H9 (cell line): ENCODE measurements at regions not wholly inside any gene's neighbourhood (a gene's known extent, or its start where the extent isn't known, plus 50 kb on each side); places are given as distances from the start of the nearest gene placed in this dataset.

Source experiments
- DNase-seq: peaks from one replicate; pipeline ENCODE4 v3.0.0-alpha.2; 2017
- H2AFZ ChIP-seq: one replicate; pipeline ENCODE4 v1.6.1; 2013; ENCODE audit warnings: mild to moderate bottlenecking, low read length, control low read depth, moderate library complexity
- H2AK5ac ChIP-seq: 2 replicates; pipeline ENCODE4 v1.6.1; 2013; ENCODE audit warnings: low read length, control low read depth, mixed read lengths; ENCODE audit not compliant: insufficient read length
- H2BK120ac ChIP-seq: one replicate; pipeline ENCODE4 v1.6.1; 2013; ENCODE audit warnings: low read depth, mild to moderate bottlenecking, low read length, control low read depth, inconsistent platforms; ENCODE audit not compliant: poor library complexity, severe bottlenecking
- H2BK12ac ChIP-seq: 2 replicates; pipeline ENCODE4 v1.6.1; 2013; ENCODE audit warnings: low read length, control low read depth, mixed read lengths, low read depth; ENCODE audit not compliant: insufficient read length
- H2BK15ac ChIP-seq: 2 replicates; pipeline ENCODE4 v1.6.1; 2013; ENCODE audit warnings: low read depth, low read length, control low read depth
- H2BK20ac ChIP-seq: one replicate; pipeline ENCODE4 v1.6.1; 2013; ENCODE audit warnings: low read depth, mild to moderate bottlenecking, low read length, control low read depth, inconsistent platforms; ENCODE audit not compliant: poor library complexity, severe bottlenecking
- H2BK5ac ChIP-seq: 2 replicates; pipeline ENCODE4 v1.6.1; 2013; ENCODE audit warnings: low read length, control low read depth, mixed read lengths; ENCODE audit not compliant: insufficient read length
- H3K14ac ChIP-seq: 2 replicates; pipeline ENCODE4 v1.6.1; 2013; ENCODE audit warnings: low read length, control low read depth; ENCODE audit not compliant: insufficient read depth
- H3K18ac ChIP-seq: 2 replicates; pipeline ENCODE4 v1.6.1; 2013; ENCODE audit warnings: low read depth, mild to moderate bottlenecking, mixed read lengths, low read length, control low read depth; ENCODE audit not compliant: insufficient read length
- H3K23ac ChIP-seq: 2 replicates; pipeline ENCODE4 v1.6.1; 2013; ENCODE audit warnings: low read length, control low read depth, mixed read lengths, low read depth; ENCODE audit not compliant: insufficient read length
- H3K23me2 ChIP-seq: 2 replicates; pipeline ENCODE4 v1.6.1; 2013; ENCODE audit warnings: low read depth, mild to moderate bottlenecking, mixed read lengths, low read length, control low read depth; ENCODE audit not compliant: insufficient read length, poor library complexity, severe bottlenecking
- H3K27ac ChIP-seq: 2 replicates; pipeline ENCODE4 v1.5.1; 2013; ENCODE audit warnings: low read length, control low read depth, mixed read lengths, low read depth; ENCODE audit not compliant: insufficient read length
- H3K27me3 ChIP-seq: 2 replicates; pipeline ENCODE4 v1.6.1; 2013; ENCODE audit warnings: low read length, control low read depth, inconsistent platforms; ENCODE audit not compliant: insufficient read depth
- H3K4ac ChIP-seq: 2 replicates; pipeline ENCODE4 v1.6.1; 2013; ENCODE audit warnings: low read depth, mild to moderate bottlenecking, control low read depth, inconsistent platforms, low read length, moderate library complexity
- H3K4me1 ChIP-seq: 2 replicates; pipeline ENCODE4 v1.6.1; 2013; ENCODE audit warnings: low read length, control low read depth, inconsistent platforms; ENCODE audit not compliant: insufficient read depth
- H3K4me2 ChIP-seq: 2 replicates; pipeline ENCODE4 v1.6.1; 2013; ENCODE audit warnings: low read length, control low read depth, mixed read lengths; ENCODE audit not compliant: insufficient read length, insufficient read depth
- H3K56ac ChIP-seq: 2 replicates; pipeline ENCODE4 v1.6.1; 2013; ENCODE audit warnings: low read depth, mild to moderate bottlenecking, mixed read lengths, low read length, control low read depth; ENCODE audit not compliant: insufficient read length
- H3K79me1 ChIP-seq: 2 replicates; pipeline ENCODE4 v1.6.1; 2013; ENCODE audit warnings: low read depth, mild to moderate bottlenecking, moderate library complexity, low read length, control low read depth, inconsistent platforms; ENCODE audit not compliant: insufficient read depth, poor library complexity, severe bottlenecking
- H3K79me2 ChIP-seq: 2 replicates; pipeline ENCODE4 v1.6.1; 2013; ENCODE audit warnings: low read length, control low read depth, inconsistent platforms; ENCODE audit not compliant: insufficient read depth
- H3K9ac ChIP-seq: 2 replicates; pipeline ENCODE4 v1.6.1; 2013; ENCODE audit warnings: low read length, control low read depth, mixed read lengths; ENCODE audit not compliant: insufficient read length; ENCODE audit errors: extremely low read depth
- H3K9me3 ChIP-seq: one replicate; pipeline ENCODE4 v1.6.1; 2013; ENCODE audit warnings: low read depth, low read length, inconsistent platforms; ENCODE audit not compliant: control insufficient read depth
- H3T11ph ChIP-seq: one replicate; pipeline ENCODE4 v1.6.1; 2013; ENCODE audit warnings: mild to moderate bottlenecking, low read length, control low read depth, inconsistent platforms
- H4K20me1 ChIP-seq: one replicate; pipeline ENCODE4 v1.6.1; 2013; ENCODE audit not compliant: control insufficient read depth, insufficient read length, insufficient read depth
- H4K5ac ChIP-seq: 2 replicates; pipeline ENCODE4 v1.6.1; 2013; ENCODE audit warnings: low read depth, mild to moderate bottlenecking, mixed read lengths, low read length, control low read depth; ENCODE audit not compliant: insufficient read length
- H4K8ac ChIP-seq: replicated peaks from 2 replicates; pipeline ENCODE4 v1.6.1; 2013; ENCODE audit warnings: low read length, control low read depth, mixed read lengths, low read depth; ENCODE audit not compliant: insufficient read length
- H4K91ac ChIP-seq: 2 replicates; pipeline ENCODE4 v1.6.1; 2013; ENCODE audit warnings: low read depth, mild to moderate bottlenecking, moderate library complexity, mixed read lengths, low read length, control low read depth; ENCODE audit not compliant: insufficient read length
- H3K27ac Mint-ChIP-seq, 3 experiments: 2 replicates in 2 of 3; 3 replicates in 1 of 3; pipeline ENCODE4 v1.8.0; 2020 to 2021; ENCODE audit warnings: mixed read lengths in 3 of 3, mild to moderate bottlenecking in 1 of 3, moderate library complexity in 1 of 3
- H3K27me3 Mint-ChIP-seq: 2 replicates; pipeline ENCODE4 v1.8.0; 2021; ENCODE audit warnings: low read depth, mild to moderate bottlenecking, moderate library complexity, mixed read lengths
- H3K36me3 Mint-ChIP-seq, 3 experiments: 2 replicates in 2 of 3; 3 replicates in 1 of 3; pipeline ENCODE4 v1.8.0; 2020 to 2021; ENCODE audit warnings: low read depth in 3 of 3, mixed read lengths in 3 of 3; ENCODE audit not compliant: insufficient read depth in 1 of 3
- H3K4me1 Mint-ChIP-seq, 2 experiments: 2 replicates each; pipeline ENCODE4 v1.8.0; 2020; ENCODE audit warnings: mixed read lengths in 2 of 2
- H3K4me3 Mint-ChIP-seq, 2 experiments: 2 replicates in 1 of 2; 3 replicates in 1 of 2; pipeline ENCODE4 v1.8.0; 2020 to 2021; ENCODE audit warnings: mild to moderate bottlenecking in 2 of 2, mixed read lengths in 2 of 2, moderate library complexity in 1 of 2
- H3K9me3 Mint-ChIP-seq, 2 experiments: 2 replicates in 1 of 2; 3 replicates in 1 of 2; pipeline ENCODE4 v1.8.0; 2020; ENCODE audit warnings: mild to moderate bottlenecking in 2 of 2, mixed read lengths in 2 of 2, moderate library complexity in 1 of 2
- CTCF ChIP-seq: fragments of 200-600 bp; sonication (generic); conservative IDR thresholded peaks from 3 replicates; pipeline ENCODE4 v1.8.0; 2021; ENCODE audit warnings: antibody characterized with exemption, mild to moderate bottlenecking

GRCh38 chr4:11216520-11216919 lies 212.2 kb downstream of the HS3ST1 start:
- Mint-ChIP-seq H3K4me1 (peaks cover 3 to 6% of the 10 kb centered on the region in 2 experiments; a peak in 1 of 4 replicates), H3K27me3 (no peaks in the 10 kb centered on the region), H3K9me3 (no peaks in the 10 kb centered on the region), H3K36me3 (no peaks in the 10 kb centered on the region; a peak in 1 of 7 replicates), H3K27ac (no peak overlapping the region), H3K4me3 (no peak overlapping the region)
- Histone ChIP-seq H3K23me2 (no peaks in the 10 kb centered on the region), H2BK12ac (no peak overlapping the region), H3K56ac (no peak overlapping the region), H4K5ac (no peak overlapping the region), H3K14ac (no peak overlapping the region), H3K9ac (no peak overlapping the region), H3K4me1 (no peaks in the 10 kb centered on the region), H3K79me2 (no peaks in the 10 kb centered on the region), H3K27me3 (no peaks in the 10 kb centered on the region), H2BK15ac (no peak overlapping the region), H3T11ph (no peak overlapping the region), H3K4ac (no peak overlapping the region), H2BK120ac (no peak overlapping the region), H3K27ac (no peak overlapping the region), H2AFZ (no peak overlapping the region), H2AK5ac (no peak overlapping the region), H3K79me1 (no peaks in the 10 kb centered on the region), H4K20me1 (no peaks in the 10 kb centered on the region), H3K9me3 (no peaks in the 10 kb centered on the region), H3K18ac (no peak overlapping the region), H2BK20ac (no peak overlapping the region), H3K4me2 (no peak overlapping the region), H2BK5ac (no peak overlapping the region), H4K91ac (no peak overlapping the region), H3K23ac (no peak overlapping the region), H4K8ac (no peak overlapping the region)
- no peak for TF ChIP-seq CTCF
- no peak for DNase-seq
